NCI-H774 (cell line): ENCODE measurements at regions not wholly inside any gene's neighbourhood (a gene's known extent, or its start where the extent isn't known, plus 50 kb on each side); places are given as distances from the start of the nearest gene placed in this dataset.
A peak's percentile ranks its signal among the peaks of the same experiment; 100 is the strongest.
"Not testable (repeated sequence)": the region's sequence is repeated elsewhere in the genome, so short reads cannot be mapped to it uniquely, and the experiment has no call there.

ENCODE experiments used
- DNase-seq: peaks from one replicate; lab custom pipeline; 2025; lab: John Stamatoyannopoulos, UW

- not testable (repeated sequence) for DNase-seq
These were observed 1348.5 kb upstream of the CDH18 start for GRCh38 chr5:21336478-21336877.

- not testable (repeated sequence) for DNase-seq
These were observed 1327.4 kb upstream of the CDH18 start for GRCh38 chr5:21315376-21315775.

DNA sequence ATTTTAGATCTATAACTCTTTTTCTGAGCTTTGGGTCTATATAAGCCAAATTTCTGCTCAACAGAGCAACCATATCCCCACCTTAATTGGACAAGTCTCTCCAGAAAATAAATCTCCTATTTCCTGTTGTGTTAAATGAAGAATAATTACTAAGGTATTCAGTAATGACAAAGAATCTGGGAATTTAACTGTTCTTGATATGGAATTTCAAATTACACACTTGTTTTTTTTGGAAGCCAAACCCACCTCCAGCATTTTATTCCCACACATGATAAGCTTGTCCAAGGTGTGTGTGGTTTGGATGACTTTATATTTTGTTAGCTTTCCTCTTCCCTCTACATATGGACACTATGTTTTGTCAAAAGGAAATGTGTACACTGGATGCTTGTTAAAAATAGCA lies 1313.2 kb upstream of the CDH18 start:
- DNase-seq = not testable (repeated sequence)

DNA sequence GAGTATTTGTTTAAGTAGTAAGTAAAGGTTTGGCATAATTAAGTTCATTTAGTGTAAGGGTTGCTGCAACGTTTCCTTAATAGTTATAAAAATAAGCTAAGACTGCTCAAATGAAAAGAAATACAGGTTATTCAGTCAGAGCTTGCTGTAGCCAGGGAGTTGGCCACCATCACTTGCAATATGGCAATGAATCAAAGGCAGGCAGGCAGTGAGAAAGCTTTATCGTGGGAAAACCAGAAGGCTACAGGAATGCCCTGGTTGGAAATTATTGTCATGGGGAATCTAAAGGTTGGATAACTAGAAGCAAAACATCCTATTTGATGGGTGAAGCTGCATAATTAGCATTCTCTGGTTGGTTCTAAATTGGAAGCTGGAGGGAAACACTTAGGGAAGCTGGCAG lies 1286.4 kb upstream of the CDH18 start:
- not testable (repeated sequence) for DNase-seq

DNA sequence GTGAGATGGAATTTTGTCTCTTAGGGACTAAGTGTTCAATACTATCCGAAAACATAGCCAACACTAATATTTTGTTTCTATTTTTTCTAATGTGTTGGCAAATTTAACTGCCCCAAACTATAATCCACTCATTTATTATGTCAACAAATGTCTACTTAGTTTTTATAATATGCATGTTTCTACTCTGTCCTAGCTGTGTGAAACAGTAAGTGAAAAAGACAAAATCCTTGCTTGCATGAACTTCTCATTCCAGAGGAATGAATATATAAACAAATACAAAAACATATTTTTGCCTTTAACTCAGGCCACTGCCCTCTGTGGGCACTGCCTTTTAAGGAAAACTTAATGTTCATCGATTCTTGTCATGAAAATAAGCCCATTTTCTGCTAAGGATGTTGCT lies 1275.4 kb upstream of the CDH18 start:
- no peak for DNase-seq

DNA sequence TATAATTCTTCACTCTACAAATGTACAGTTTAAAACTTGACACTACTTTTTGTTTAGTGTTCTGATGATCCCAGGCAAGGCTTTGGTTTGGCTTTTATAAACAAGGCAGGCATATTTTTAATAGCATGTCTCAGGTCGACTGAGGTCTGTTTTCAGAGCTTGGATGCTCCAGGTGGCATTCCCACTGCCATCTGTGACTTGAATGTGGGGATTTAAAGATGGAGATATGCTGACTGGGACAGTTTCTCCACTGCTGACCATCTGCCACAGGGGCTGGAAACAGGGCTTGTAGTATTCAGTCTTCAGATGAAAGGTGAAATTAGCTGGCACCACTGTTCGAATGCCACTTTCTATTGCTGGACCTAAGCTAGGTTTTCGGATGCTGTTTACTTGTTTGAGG lies 1266.2 kb upstream of the CDH18 start:
- DNase-seq = no peak

- DNase-seq = no peak
These were observed 1257.0 kb upstream of the CDH18 start for GRCh38 chr5:21244982-21245381.

DNA sequence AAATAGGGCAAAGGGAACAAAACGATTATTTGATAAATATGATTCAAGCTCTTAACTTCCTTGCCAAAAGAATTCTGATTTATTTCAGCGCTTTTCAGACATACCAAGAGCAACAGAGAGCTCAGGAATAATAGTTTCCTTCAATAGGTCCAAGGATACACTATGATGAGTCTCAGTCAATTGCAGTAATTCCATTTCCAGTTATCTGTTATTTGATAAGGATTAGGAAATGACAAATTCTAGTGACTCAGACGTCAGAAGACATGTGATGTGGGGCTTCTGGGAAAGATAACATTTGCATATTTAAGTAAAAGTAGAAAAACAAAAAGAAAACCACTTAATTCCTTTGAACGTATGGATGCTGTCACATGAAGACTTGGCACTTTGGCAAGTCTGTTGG lies 1250.8 kb upstream of the CDH18 start:
- no peak for DNase-seq

GRCh38 chr5:21237461-21237860 lies 1249.5 kb upstream of the CDH18 start:
- DNase-seq = no peak

DNA sequence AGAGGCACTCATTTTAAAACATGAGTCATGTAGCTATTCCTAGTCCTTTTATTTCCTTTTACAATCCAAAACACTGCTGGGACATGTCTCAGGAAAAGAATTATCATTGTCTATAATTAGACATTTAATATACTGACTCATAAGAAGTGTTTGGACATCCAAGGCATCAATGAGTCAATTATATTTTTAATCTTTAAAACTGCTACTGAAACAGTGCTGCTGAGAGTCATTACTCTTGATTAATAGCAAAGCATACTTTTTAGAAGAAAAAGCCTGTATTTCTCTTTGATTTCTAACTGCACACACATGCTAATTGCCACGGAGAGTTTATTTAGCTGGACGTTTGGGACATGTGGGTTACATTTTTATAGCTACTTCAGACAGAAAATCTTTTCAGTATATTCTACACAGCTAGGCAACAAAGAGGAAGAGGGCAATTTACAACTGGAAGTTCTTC lies 1249.0 kb upstream of the CDH18 start:
- DNase-seq = peak; percentile 31

GRCh38 chr5:21236104-21236503 lies 1248.1 kb upstream of the CDH18 start:
- no peak for DNase-seq

DNA sequence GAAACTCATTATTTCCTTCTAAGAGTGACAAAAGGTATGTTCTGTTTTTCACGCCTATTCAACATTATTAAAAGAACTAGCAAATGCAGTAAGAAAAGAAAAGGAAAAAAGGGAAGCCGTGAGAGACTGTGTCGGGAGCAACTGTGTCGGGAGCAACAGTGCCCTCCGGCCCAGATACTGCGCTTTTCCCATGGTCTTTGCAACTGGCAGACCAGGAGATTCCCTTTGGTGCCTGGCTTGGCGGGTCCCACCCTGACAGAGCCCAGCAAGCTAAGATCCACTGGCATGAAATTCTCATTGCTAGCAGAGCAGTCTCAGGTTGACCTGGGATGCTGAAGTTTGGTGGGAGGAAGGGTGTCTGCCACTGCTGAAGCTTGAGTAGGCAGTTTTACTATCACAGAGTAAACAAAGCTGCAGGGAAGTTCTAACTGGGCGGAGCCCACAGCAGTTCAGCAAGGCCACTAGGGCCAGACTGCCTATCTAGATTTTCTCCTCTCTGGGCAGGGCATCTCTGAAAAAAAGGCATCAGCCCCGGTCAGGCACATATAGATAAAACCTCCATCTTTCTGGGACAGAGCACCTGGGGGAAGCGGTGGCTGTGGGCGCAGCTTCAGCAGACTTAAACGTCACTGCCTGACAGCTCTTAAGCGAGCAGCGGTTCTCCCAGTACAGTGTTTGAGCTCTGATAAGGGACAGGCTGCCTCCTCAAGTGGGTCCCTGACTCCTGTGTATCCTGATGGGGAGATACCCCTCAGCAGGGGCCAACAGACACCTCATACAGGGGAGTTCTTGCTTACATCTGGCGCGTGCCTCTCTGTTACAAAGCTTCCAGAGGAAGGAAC lies 1237.4 kb upstream of the CDH18 start:
- no peak for DNase-seq

DNA sequence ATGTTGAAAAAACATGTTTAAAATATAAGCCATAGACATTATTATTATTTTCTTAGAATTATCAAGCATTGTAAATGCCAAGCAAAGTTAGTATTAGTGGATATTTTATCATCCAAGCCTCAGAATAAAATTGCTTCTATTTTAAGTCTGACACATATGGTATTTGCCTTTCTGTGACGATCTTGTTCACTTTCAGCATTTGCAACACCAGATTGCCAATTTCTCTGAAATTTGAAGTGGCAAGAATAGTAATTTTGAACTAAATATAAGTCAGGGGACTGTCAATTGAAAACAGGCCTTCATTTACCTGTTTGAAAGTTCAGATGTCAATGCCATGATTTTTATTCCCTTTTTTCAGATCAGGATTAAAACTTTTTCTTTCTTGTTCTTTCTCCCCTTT lies 1233.6 kb upstream of the CDH18 start:
- DNase-seq = no peak

DNA sequence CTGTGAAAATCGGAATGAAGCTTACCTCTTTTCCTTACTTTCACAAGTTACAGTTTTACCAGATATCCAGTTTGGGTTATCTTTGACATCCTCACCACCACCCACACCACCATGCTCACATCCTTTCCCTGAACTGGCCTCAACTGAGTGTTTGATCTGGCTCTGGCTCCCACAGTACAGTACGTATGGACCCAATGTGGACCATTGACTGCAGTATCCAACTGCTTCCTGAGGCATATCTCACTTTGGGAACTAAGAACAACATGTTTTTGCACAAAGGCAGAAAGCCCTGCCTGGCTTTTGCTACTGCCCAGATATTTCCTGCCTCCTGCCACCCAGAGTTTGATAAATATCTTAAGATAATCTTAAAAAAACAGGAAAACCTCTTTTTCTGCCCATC lies 1232.0 kb upstream of the CDH18 start:
- DNase-seq = no peak

DNA sequence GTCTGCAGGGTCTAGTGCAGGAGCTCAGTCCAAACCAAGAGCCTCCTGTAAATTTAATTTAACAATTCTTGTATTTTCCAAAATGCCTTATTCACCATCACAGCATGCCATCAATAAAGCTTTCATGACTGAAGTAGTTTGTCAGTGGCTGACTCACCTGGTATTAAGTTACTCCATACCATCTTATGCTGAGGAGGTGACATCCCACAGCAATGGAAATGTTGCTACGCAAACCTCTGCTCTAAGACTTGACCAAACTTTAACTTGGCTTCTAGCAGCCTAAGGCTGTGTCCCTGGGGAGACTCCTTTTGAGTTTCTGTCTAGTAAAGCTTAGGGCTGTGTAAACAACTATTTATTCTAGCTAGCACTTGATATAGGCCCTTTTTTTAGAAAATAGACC lies 1231.3 kb upstream of the CDH18 start:
- DNase-seq = no peak

GRCh38 chr5:21212026-21212425 lies 1224.0 kb upstream of the CDH18 start:
- no peak for DNase-seq

DNA sequence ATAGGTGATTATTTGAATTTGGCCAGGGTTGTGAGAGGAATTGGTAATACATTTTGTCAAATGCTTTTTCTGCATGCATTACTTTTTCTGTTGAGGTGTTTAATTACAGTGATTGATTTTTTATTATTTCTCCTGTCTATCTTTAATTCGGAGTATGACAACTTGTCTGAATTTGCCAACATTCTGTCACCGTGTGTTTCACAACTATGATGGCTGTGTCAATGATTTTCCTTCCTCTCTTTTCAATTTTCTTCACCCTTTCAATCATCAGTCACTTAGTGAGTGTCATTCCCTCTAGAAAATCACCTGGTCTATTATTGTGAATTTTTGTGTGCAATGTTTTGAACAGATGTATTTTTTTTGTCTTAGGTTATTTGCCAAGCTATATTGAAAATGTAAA lies 1221.4 kb upstream of the CDH18 start:
- no peak for DNase-seq

- DNase-seq = no peak
These were observed 1211.1 kb upstream of the CDH18 start for GRCh38 chr5:21199087-21199486.

- no peak for DNase-seq
These were observed 1207.1 kb upstream of the CDH18 start for GRCh38 chr5:21195145-21195544.

DNA sequence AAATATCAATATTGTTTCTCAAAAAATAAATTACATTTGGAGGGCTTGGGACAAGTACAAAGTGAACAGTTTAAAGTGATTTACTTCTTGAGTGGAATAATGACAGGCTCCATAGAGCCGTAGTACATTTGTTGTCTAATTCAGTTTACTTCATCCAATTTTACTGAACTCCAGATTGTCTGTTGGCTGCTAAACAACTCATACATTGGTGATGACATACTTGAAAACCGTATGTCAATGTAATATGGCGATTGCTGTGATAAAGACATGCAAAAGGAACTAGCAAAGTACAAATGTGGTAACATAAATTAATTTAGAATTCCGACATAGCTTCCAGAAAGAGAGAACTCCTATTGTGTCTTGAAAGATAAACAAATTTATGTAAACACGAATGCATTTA lies 1197.5 kb upstream of the CDH18 start:
- DNase-seq = no peak

DNA sequence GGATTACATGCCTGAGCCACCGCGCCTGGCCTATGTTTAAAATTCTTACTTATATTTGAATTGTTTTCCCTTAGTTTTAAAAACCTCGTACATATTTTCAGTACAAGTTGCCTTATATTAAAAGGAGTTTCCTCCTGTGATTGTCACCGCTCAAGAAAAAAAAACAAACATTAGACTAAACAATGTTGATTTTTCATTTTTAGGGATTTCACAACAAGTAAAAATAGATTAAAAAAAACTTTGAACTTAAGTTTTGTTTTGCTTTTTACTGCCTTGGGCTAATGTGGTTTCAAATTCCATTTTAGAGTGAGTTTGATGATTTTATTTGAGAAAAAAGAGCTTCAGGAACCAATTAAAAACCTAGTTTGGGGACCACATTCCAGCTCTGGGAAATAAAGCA lies 1196.6 kb upstream of the CDH18 start:
- no peak for DNase-seq

- no peak for DNase-seq
These were observed 1193.7 kb upstream of the CDH18 start for GRCh38 chr5:21181609-21182125.

DNA sequence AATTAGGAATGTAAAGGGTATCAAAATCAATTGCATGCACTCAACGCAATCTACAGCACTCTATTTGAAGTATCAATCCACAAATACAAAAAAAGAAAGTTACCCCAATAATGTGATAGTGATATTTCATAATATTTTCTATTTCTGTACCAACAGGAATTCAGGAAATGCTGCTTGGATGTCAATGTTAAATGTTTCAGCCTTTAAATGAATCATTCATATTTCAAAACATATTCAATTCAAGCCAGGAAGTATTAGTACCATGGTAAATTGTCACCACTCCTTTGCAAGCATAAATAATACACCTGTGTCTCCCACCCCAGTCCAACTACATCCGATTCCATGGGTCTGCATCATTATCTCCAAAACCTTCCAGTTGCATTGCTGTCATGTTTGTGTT lies 1185.5 kb upstream of the CDH18 start:
- no peak for DNase-seq

DNA sequence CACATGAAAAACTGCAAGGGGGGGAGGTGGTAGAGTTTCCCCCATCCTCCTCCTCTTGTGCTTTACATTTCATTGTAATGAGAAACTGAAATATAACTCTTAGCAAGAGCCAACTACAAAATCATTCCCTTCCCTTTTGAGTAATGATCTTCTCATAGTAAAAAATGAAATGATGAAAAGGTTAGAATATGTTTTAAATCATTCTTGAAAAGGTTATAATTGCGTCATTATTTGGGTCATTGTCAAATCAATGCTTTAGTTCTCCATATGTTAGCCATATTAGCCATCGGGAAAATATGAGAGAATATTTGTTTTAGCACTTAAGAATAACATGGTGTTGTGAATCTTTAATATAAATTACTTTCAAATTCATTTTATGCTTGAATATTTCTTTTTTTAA lies 1185.0 kb upstream of the CDH18 start:
- no peak for DNase-seq
